ENCODE measurements at regions not wholly inside any gene's neighbourhood (a gene's known extent, or its start where the extent isn't known, plus 50 kb on each side); places are given as distances from the start of the nearest gene placed in this dataset.

- H3K27me3 ChIP-seq (ENCODE audit: insufficient read depth, low read length, poor library complexity, severe bottlenecking), result no peaks in the 10 kb centered on the region
- TF ChIP-seq, protein P1, sequence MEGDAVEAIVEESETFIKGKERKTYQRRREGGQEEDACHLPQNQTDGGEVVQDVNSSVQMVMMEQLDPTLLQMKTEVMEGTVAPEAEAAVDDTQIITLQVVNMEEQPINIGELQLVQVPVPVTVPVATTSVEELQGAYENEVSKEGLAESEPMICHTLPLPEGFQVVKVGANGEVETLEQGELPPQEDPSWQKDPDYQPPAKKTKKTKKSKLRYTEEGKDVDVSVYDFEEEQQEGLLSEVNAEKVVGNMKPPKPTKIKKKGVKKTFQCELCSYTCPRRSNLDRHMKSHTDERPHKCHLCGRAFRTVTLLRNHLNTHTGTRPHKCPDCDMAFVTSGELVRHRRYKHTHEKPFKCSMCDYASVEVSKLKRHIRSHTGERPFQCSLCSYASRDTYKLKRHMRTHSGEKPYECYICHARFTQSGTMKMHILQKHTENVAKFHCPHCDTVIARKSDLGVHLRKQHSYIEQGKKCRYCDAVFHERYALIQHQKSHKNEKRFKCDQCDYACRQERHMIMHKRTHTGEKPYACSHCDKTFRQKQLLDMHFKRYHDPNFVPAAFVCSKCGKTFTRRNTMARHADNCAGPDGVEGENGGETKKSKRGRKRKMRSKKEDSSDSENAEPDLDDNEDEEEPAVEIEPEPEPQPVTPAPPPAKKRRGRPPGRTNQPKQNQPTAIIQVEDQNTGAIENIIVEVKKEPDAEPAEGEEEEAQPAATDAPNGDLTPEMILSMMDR (conservative IDR thresholded peaks at IDR 0.05; ENCODE audit: low read length), result no peak
- no peak for TF ChIP-seq EZH2phosphoT487 (IDR thresholded peaks at IDR 0.05; ENCODE audit: borderline replicate concordance)
- no peaks in the 10 kb centered on the region for H3K36me3 ChIP-seq (ENCODE audit: insufficient read depth, low read length)
- no peaks in the 10 kb centered on the region for H3F3A ChIP-seq (ENCODE audit: low read depth)
- H4K20me1 ChIP-seq (ENCODE audit: insufficient read depth, low read length, poor library complexity, severe bottlenecking), result no peaks in the 10 kb centered on the region
- H3K4me3 ChIP-seq (ENCODE audit: low read length, poor library complexity, severe bottlenecking), result no peak overlapping the region
- no peaks in the 10 kb centered on the region for H3K9me2 ChIP-seq (replicated peaks; ENCODE audit: low read depth, low read length)
- no peaks in the 10 kb centered on the region for H3K9me3 ChIP-seq (ENCODE audit: insufficient read depth, low read depth, low read length)
- H3K79me2 ChIP-seq (ENCODE audit: insufficient read depth, low read length), result no peaks in the 10 kb centered on the region
- H2AFZ ChIP-seq (ENCODE audit: low read length), result no peak overlapping the region
- H3K4me1 ChIP-seq (ENCODE audit: insufficient read depth, low read length, poor library complexity, severe bottlenecking), result peaks cover 4% of the 10 kb centered on the region
- no peak overlapping the region for H3K9ac ChIP-seq (ENCODE audit: low read depth, low read length, poor library complexity, severe bottlenecking)
- no peak overlapping the region for H3K4me2 ChIP-seq (ENCODE audit: low read depth, low read length, poor library complexity, severe bottlenecking)
These were observed 60.5 kb upstream of the IL15 start for GRCh38 chr4:141575884-141576283.

- no peak overlapping the region for H2AFZ ChIP-seq (ENCODE audit: low read length)
- H3K9ac ChIP-seq (ENCODE audit: low read depth, low read length, poor library complexity, severe bottlenecking), result no peak overlapping the region
- TF ChIP-seq EZH2phosphoT487 (IDR thresholded peaks at IDR 0.05; ENCODE audit: borderline replicate concordance), result no peak
- TF ChIP-seq, protein P1 (conservative IDR thresholded peaks at IDR 0.05; ENCODE audit: low read length), result no peak
- no peaks in the 10 kb centered on the region for H3F3A ChIP-seq (ENCODE audit: low read depth)
- H3K36me3 ChIP-seq (ENCODE audit: insufficient read depth, low read length), result no peaks in the 10 kb centered on the region
- no peaks in the 10 kb centered on the region for H3K9me2 ChIP-seq (replicated peaks; ENCODE audit: low read depth, low read length)
- H3K79me2 ChIP-seq (ENCODE audit: insufficient read depth, low read length), result no peaks in the 10 kb centered on the region
- peaks cover 4% of the 10 kb centered on the region for H3K4me1 ChIP-seq (ENCODE audit: insufficient read depth, low read length, poor library complexity, severe bottlenecking)
- H3K4me3 ChIP-seq (ENCODE audit: low read length, poor library complexity, severe bottlenecking), result no peak overlapping the region
- H3K4me2 ChIP-seq (ENCODE audit: low read depth, low read length, poor library complexity, severe bottlenecking), result no peak overlapping the region
- H3K27me3 ChIP-seq (ENCODE audit: insufficient read depth, low read length, poor library complexity, severe bottlenecking), result no peaks in the 10 kb centered on the region
- no peaks in the 10 kb centered on the region for H4K20me1 ChIP-seq (ENCODE audit: insufficient read depth, low read length, poor library complexity, severe bottlenecking)
- no peaks in the 10 kb centered on the region for H3K9me3 ChIP-seq (ENCODE audit: insufficient read depth, low read depth, low read length)
These were observed 59.7 kb upstream of the IL15 start for GRCh38 chr4:141576585-141577110.

- Histone ChIP-seq H3K9me3 (ENCODE audit: insufficient read depth, low read depth, low read length) (no peaks in the 10 kb centered on the region), H3F3A (ENCODE audit: low read depth) (no peaks in the 10 kb centered on the region), H3K27me3 (ENCODE audit: insufficient read depth, low read length, poor library complexity, severe bottlenecking) (no peaks in the 10 kb centered on the region), H3K4me2 (ENCODE audit: low read depth, low read length, poor library complexity, severe bottlenecking) (no peak overlapping the region), H2AFZ (ENCODE audit: low read length) (no peak overlapping the region), H3K4me3 (ENCODE audit: low read length, poor library complexity, severe bottlenecking) (no peak overlapping the region), H3K36me3 (ENCODE audit: insufficient read depth, low read length) (no peaks in the 10 kb centered on the region), H4K20me1 (ENCODE audit: insufficient read depth, low read length, poor library complexity, severe bottlenecking) (no peaks in the 10 kb centered on the region), H3K79me2 (ENCODE audit: insufficient read depth, low read length) (no peaks in the 10 kb centered on the region), H3K9ac (ENCODE audit: low read depth, low read length, poor library complexity, severe bottlenecking) (no peak overlapping the region), H3K4me1 (ENCODE audit: insufficient read depth, low read length, poor library complexity, severe bottlenecking) (peaks cover 4% of the 10 kb centered on the region), H3K9me2 (replicated peaks; ENCODE audit: low read depth, low read length) (no peaks in the 10 kb centered on the region)
- TF ChIP-seq EZH2phosphoT487 (IDR thresholded peaks at IDR 0.05; ENCODE audit: borderline replicate concordance), result no peak
- TF ChIP-seq, protein P1 (conservative IDR thresholded peaks at IDR 0.05; ENCODE audit: low read length), result no peak
These were observed 57.9 kb upstream of the IL15 start for GRCh38 chr4:141578451-141578850.

All from Loucy (cell line).